ENCODE measurements at regions not wholly inside any gene's neighbourhood (a gene's known extent, or its start where the extent isn't known, plus 50 kb on each side); places are given as distances from the start of the nearest gene placed in this dataset.

GRCh38 chr3:132236701-132237651 is 80.2 kb upstream of the ACP3 start:
- Histone ChIP-seq H3K4me1 (no peaks in the 10 kb centered on the region), H3K27me3 (ENCODE audit: low read depth) (peaks cover 8% of the 10 kb centered on the region), H3K27ac (replicated peaks) (no peak overlapping the region), H3K9me3 (replicated peaks) (peaks cover 10% of the 10 kb centered on the region), H3K36me3 (no peaks in the 10 kb centered on the region), H3K4me3 (no peak overlapping the region)
- DNase-seq, result no peak
- intact Hi-C loops (cut with micrococcal nuclease), result no loop called here
- TF ChIP-seq CTCF (IDR thresholded peaks at IDR 0.05; ENCODE audit: borderline replicate concordance), result no peak

- no peak for DNase-seq
- no peaks in the 10 kb centered on the region for H3K4me1 ChIP-seq
- intact Hi-C loops (cut with micrococcal nuclease), result no loop called here
- H3K4me3 ChIP-seq, result no peak overlapping the region
- peaks cover 8% of the 10 kb centered on the region for H3K27me3 ChIP-seq (ENCODE audit: low read depth)
- H3K9me3 ChIP-seq (replicated peaks), result peaks cover 10% of the 10 kb centered on the region
- no peaks in the 10 kb centered on the region for H3K36me3 ChIP-seq
- TF ChIP-seq CTCF (IDR thresholded peaks at IDR 0.05; ENCODE audit: borderline replicate concordance), result no peak
- no peak overlapping the region for H3K27ac ChIP-seq (replicated peaks)
Observed at GRCh38 chr3:132237652-132238032, 79.6 kb upstream of the ACP3 start.

GRCh38 chr3:132239587-132239986 is 77.6 kb upstream of the ACP3 start:
- Histone ChIP-seq H3K4me1 (no peaks in the 10 kb centered on the region), H3K4me3 (no peak overlapping the region), H3K9me3 (replicated peaks) (peaks cover 10% of the 10 kb centered on the region), H3K36me3 (no peaks in the 10 kb centered on the region), H3K27ac (replicated peaks) (no peak overlapping the region), H3K27me3 (ENCODE audit: low read depth) (peaks cover 8% of the 10 kb centered on the region)
- TF ChIP-seq CTCF (IDR thresholded peaks at IDR 0.05; ENCODE audit: borderline replicate concordance), result no peak
- intact Hi-C loops (cut with micrococcal nuclease), result no loop called here
- DNase-seq, result no peak

- DNase-seq, result no peak
- Histone ChIP-seq H3K27ac (replicated peaks) (no peak overlapping the region), H3K9me3 (replicated peaks) (peaks cover 10% of the 10 kb centered on the region), H3K36me3 (no peaks in the 10 kb centered on the region), H3K27me3 (ENCODE audit: low read depth) (peaks cover 11% of the 10 kb centered on the region), H3K4me1 (no peaks in the 10 kb centered on the region), H3K4me3 (no peak overlapping the region)
- intact Hi-C loops (cut with micrococcal nuclease), result no loop called here
- TF ChIP-seq CTCF (IDR thresholded peaks at IDR 0.05; ENCODE audit: borderline replicate concordance), result no peak
Observed at GRCh38 chr3:132241776-132242514, 75.3 kb upstream of the ACP3 start.

- H3K4me3 ChIP-seq, result no peak overlapping the region
- peaks cover 10% of the 10 kb centered on the region for H3K9me3 ChIP-seq (replicated peaks)
- no peaks in the 10 kb centered on the region for H3K4me1 ChIP-seq
- intact Hi-C loops (cut with micrococcal nuclease), result no loop called here
- no peak for TF ChIP-seq CTCF (IDR thresholded peaks at IDR 0.05; ENCODE audit: borderline replicate concordance)
- H3K36me3 ChIP-seq, result no peaks in the 10 kb centered on the region
- no peak overlapping the region for H3K27ac ChIP-seq (replicated peaks)
- no peak for DNase-seq
- H3K27me3 ChIP-seq (ENCODE audit: low read depth), result peaks cover 13% of the 10 kb centered on the region
Observed at GRCh38 chr3:132242790-132243189, 74.4 kb upstream of the ACP3 start.

All from left ventricle myocardium inferior (tissue), 1 donor.